WTC11 (cell line): ENCODE measurements at regions not wholly inside any gene's neighbourhood (a gene's known extent, or its start where the extent isn't known, plus 50 kb on each side); places are given as distances from the start of the nearest gene placed in this dataset.

ENCODE experiments used
- ATAC-seq: fragments of 200-7000 bp; cut with Tn5 transposase; 2 replicates; pipeline ENCODE4 v1.10.0; 2021; ENCODE audit warnings: mild to moderate bottlenecking, moderate library complexity
- CTCF ChIA-PET: fragments of 300-600 bp; sonication (Branson Sonifier 250); formaldehyde crosslinking; loops from one replicate; lab custom pipeline; 2021; ENCODE audit warnings: antibody characterized with exemption; lab: Charles Lee
- POLR2A ChIA-PET: fragments of 350-600 bp; sonication (Branson Sonifier 250); formaldehyde crosslinking; loops from one replicate; lab custom pipeline; 2021; ENCODE audit warnings: antibody characterized with exemption; lab: Charles Lee
- DNase-seq: peaks from one replicate; pipeline ENCODE4 v3.0.0; 2021; ENCODE audit warnings: low spot score
- H3K27ac Mint-ChIP-seq: 2 replicates; pipeline ENCODE4 v1.8.0; 2021; ENCODE audit warnings: mixed read lengths
- H3K27me3 Mint-ChIP-seq: 2 replicates; pipeline ENCODE4 v1.8.0; 2021; ENCODE audit warnings: low read depth, mild to moderate bottlenecking, moderate library complexity, mixed read lengths
- H3K36me3 Mint-ChIP-seq: 2 replicates; pipeline ENCODE4 v1.8.0; 2021; ENCODE audit warnings: mixed read lengths
- H3K4me1 Mint-ChIP-seq: 2 replicates; pipeline ENCODE4 v1.8.0; 2022; ENCODE audit warnings: mixed read lengths
- H3K4me3 Mint-ChIP-seq: 2 replicates; pipeline ENCODE4 v1.8.0; 2021; ENCODE audit warnings: mild to moderate bottlenecking, moderate library complexity, mixed read lengths
- H3K9me3 Mint-ChIP-seq: 2 replicates; pipeline ENCODE4 v1.8.0; 2021; ENCODE audit warnings: mixed read lengths
- ESRRA ChIP-seq: sonication (generic); formaldehyde crosslinking; IDR thresholded peaks from 2 replicates; pipeline ENCODE4 v1.8.1; 2022; ENCODE audit warnings: mild to moderate bottlenecking, missing genetic modification reagents, borderline replicate concordance
- HMGA2 ChIP-seq: fragments of 250-450 bp; sonication (Bioruptor Pico); IDR thresholded peaks from 2 replicates; pipeline ENCODE4 v1.4.0; 2021; ENCODE audit warnings: mild to moderate bottlenecking, moderate library complexity
- IRF2 ChIP-seq: sonication (generic); formaldehyde crosslinking; IDR thresholded peaks from 2 replicates; pipeline ENCODE4 v1.8.0; 2022; ENCODE audit warnings: low read depth, missing genetic modification reagents, borderline replicate concordance
- JAZF1 ChIP-seq: fragments of 250-450 bp; sonication (Bioruptor Pico); IDR thresholded peaks from 2 replicates; pipeline ENCODE4 v1.9.0; 2021; ENCODE audit warnings: moderate library complexity, mild to moderate bottlenecking, inconsistent platforms
- KAT7 ChIP-seq: sonication (generic); formaldehyde crosslinking; IDR thresholded peaks from 2 replicates; pipeline ENCODE4 v1.8.1; 2023; ENCODE audit warnings: missing genetic modification reagents, mild to moderate bottlenecking, borderline replicate concordance
- NFATC4 ChIP-seq: fragments of 250-450 bp; sonication (Bioruptor Pico); IDR thresholded peaks from 2 replicates; pipeline ENCODE4 v1.9.0; 2021; ENCODE audit warnings: mild to moderate bottlenecking
- PRRX2 ChIP-seq: fragments of 250-450 bp; sonication (Bioruptor Pico); IDR thresholded peaks from 2 replicates; pipeline ENCODE4 v1.8.0; 2021; ENCODE audit warnings: mild to moderate bottlenecking
- SMAD3 ChIP-seq: sonication (generic); formaldehyde crosslinking; IDR thresholded peaks from 2 replicates; pipeline ENCODE4 v1.8.0; 2022; ENCODE audit warnings: missing genetic modification reagents, mild to moderate bottlenecking, borderline replicate concordance
- SOX15 ChIP-seq: fragments of 250-450 bp; sonication (Bioruptor Pico); IDR thresholded peaks from 2 replicates; pipeline ENCODE4 v1.9.0; 2021; ENCODE audit warnings: mild to moderate bottlenecking
- SP1 ChIP-seq: sonication (generic); formaldehyde crosslinking; conservative IDR thresholded peaks from 2 replicates; pipeline ENCODE4 v1.8.1; 2022; ENCODE audit warnings: missing genetic modification reagents
- ZBTB21 ChIP-seq: sonication (generic); formaldehyde crosslinking; IDR thresholded peaks from 2 replicates; pipeline ENCODE4 v1.8.1; 2023; ENCODE audit warnings: mild to moderate bottlenecking, missing genetic modification reagents, borderline replicate concordance
- TF ChIP-seq, protein P1 (sequence below): fragments of 250-450 bp; sonication (Bioruptor Pico); IDR thresholded peaks from 2 replicates; pipeline ENCODE4 v1.9.0; 2021; ENCODE audit warnings: moderate library complexity, mild to moderate bottlenecking, inconsistent platforms, borderline replicate concordance
- TF ChIP-seq, protein P2 (sequence below): sonication (generic); formaldehyde crosslinking; conservative IDR thresholded peaks from 2 replicates; pipeline ENCODE4 v1.8.1; 2022; ENCODE audit warnings: mild to moderate bottlenecking, missing genetic modification reagents
- TF ChIP-seq, protein P3 (sequence below): fragments of 250-450 bp; sonication (Bioruptor Pico); IDR thresholded peaks from 2 replicates; pipeline ENCODE4 v1.9.0; 2021; ENCODE audit warnings: mild to moderate bottlenecking
- TF ChIP-seq, protein P4 (sequence below): sonication (generic); formaldehyde crosslinking; IDR thresholded peaks from 2 replicates; pipeline ENCODE4 v1.8.1; 2022; ENCODE audit warnings: low read depth, missing genetic modification reagents, borderline replicate concordance
- TF ChIP-seq, protein P5 (sequence below): sonication (generic); formaldehyde crosslinking; IDR thresholded peaks from 2 replicates; pipeline ENCODE4 v1.8.1; 2022; ENCODE audit warnings: mild to moderate bottlenecking, missing genetic modification reagents, moderate library complexity, borderline replicate concordance
- TF ChIP-seq, protein P6 (sequence below): sonication (generic); formaldehyde crosslinking; IDR thresholded peaks from 2 replicates; pipeline ENCODE4 v1.8.1; 2023; ENCODE audit warnings: mild to moderate bottlenecking, missing genetic modification reagents, moderate library complexity
- TF ChIP-seq, protein P7 (sequence below): sonication (generic); formaldehyde crosslinking; IDR thresholded peaks from 2 replicates; pipeline ENCODE4 v1.8.0; 2022; ENCODE audit warnings: mild to moderate bottlenecking, missing genetic modification reagents
- TF ChIP-seq, protein P8 (sequence below): sonication (generic); formaldehyde crosslinking; IDR thresholded peaks from 2 replicates; pipeline ENCODE4 v1.8.1; 2023; ENCODE audit warnings: mild to moderate bottlenecking, missing genetic modification reagents, moderate library complexity
- TF ChIP-seq, protein P9 (sequence below): sonication (generic); formaldehyde crosslinking; IDR thresholded peaks from 2 replicates; pipeline ENCODE4 v1.8.1; 2023; ENCODE audit warnings: mild to moderate bottlenecking, missing genetic modification reagents

DNA sequence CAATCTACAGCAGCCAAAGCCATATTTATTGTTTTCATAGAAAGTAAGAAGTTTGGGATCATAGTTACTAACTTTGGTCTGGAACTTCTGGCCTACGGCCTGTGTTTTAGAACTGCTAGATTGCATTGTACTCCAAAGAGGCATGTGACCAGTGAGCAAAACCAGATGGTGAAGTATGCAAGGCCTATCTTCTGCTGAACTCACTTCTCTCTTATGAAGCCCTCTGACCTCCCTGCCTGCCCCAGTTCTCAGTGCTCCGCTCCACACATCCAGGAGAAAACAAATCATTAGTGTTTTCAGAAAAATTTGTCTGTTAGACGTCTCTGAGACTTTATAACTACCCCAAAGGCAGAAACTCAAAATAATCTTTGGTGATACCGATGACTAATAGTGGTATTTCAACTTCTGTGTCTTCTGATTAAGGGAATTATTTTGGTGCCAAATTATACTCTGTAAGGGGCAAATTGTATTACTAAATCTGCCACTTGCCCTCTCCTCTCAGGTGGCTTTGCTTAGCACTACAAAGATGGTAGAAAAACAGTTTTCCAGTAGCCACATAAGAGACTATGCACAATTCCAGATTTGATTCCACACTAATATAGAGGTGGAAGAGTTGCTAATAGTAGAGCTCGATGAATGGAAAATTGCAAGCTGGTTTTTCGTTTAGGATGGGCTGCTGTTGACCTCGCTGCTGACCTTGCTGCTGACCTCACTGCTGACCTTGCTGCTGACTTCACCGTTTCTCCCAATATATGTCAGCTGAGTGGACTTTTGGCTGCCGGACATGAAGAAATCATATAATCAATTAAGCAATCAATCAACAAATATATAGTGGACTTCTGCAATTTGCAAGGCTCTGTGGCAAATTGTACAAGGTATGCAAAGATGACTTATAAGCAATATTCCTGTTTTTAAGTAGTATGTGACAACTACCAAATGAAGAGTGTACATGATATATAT is 147.5 kb downstream of the KITLG start:
- Mint-ChIP-seq H3K4me3 (no peak overlapping the region), H3K36me3 (peaks cover 8% of the 10 kb centered on the region), H3K4me1 (peaks cover 14% of the 10 kb centered on the region), H3K27ac (no peak overlapping the region)
- POLR2A ChIA-PET = no interaction called here
- no peak for DNase-seq
- CTCF ChIA-PET = no interaction called here
- TF ChIP-seq SP1 (CRISPR knock-in tag) (no peak), PRRX2 (CRISPR knock-in tag) (no peak), ESRRA (no peak), HMGA2 (CRISPR knock-in tag) (no peak), IRF2 (CRISPR knock-in tag) (no peak), SOX15 (no peak), SMAD3 (CRISPR knock-in tag) (no peak), ZBTB21 (CRISPR knock-in tag) (no peak), JAZF1 (CRISPR knock-in tag) (no peak), KAT7 (CRISPR knock-in tag) (no peak)
- TF ChIP-seq, protein P1, sequence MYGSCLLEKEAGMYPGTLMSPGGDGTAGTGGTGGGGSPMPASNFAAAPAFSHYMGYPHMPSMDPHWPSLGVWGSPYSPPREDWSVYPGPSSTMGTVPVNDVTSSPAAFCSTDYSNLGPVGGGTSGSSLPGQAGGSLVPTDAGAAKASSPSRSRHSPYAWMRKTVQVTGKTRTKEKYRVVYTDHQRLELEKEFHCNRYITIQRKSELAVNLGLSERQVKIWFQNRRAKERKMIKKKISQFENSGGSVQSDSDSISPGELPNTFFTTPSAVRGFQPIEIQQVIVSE = no peak
- TF ChIP-seq, protein P2, sequence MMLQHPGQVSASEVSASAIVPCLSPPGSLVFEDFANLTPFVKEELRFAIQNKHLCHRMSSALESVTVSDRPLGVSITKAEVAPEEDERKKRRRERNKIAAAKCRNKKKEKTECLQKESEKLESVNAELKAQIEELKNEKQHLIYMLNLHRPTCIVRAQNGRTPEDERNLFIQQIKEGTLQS (CRISPR knock-in tag) = no peak
- TF ChIP-seq, protein P3, sequence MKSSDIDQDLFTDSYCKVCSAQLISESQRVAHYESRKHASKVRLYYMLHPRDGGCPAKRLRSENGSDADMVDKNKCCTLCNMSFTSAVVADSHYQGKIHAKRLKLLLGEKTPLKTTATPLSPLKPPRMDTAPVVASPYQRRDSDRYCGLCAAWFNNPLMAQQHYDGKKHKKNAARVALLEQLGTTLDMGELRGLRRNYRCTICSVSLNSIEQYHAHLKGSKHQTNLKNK (CRISPR knock-in tag) = no peak
- TF ChIP-seq, protein P4, sequence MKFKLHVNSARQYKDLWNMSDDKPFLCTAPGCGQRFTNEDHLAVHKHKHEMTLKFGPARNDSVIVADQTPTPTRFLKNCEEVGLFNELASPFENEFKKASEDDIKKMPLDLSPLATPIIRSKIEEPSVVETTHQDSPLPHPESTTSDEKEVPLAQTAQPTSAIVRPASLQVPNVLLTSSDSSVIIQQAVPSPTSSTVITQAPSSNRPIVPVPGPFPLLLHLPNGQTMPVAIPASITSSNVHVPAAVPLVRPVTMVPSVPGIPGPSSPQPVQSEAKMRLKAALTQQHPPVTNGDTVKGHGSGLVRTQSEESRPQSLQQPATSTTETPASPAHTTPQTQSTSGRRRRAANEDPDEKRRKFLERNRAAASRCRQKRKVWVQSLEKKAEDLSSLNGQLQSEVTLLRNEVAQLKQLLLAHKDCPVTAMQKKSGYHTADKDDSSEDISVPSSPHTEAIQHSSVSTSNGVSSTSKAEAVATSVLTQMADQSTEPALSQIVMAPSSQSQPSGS (CRISPR knock-in tag) = no peak
- TF ChIP-seq, protein P5, sequence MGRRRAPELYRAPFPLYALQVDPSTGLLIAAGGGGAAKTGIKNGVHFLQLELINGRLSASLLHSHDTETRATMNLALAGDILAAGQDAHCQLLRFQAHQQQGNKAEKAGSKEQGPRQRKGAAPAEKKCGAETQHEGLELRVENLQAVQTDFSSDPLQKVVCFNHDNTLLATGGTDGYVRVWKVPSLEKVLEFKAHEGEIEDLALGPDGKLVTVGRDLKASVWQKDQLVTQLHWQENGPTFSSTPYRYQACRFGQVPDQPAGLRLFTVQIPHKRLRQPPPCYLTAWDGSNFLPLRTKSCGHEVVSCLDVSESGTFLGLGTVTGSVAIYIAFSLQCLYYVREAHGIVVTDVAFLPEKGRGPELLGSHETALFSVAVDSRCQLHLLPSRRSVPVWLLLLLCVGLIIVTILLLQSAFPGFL (CRISPR knock-in tag) = no peak
- TF ChIP-seq, protein P6, sequence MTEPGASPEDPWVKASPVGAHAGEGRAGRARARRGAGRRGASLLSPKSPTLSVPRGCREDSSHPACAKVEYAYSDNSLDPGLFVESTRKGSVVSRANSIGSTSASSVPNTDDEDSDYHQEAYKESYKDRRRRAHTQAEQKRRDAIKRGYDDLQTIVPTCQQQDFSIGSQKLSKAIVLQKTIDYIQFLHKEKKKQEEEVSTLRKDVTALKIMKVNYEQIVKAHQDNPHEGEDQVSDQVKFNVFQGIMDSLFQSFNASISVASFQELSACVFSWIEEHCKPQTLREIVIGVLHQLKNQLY (CRISPR knock-in tag) = no peak
- TF ChIP-seq, protein P7, sequence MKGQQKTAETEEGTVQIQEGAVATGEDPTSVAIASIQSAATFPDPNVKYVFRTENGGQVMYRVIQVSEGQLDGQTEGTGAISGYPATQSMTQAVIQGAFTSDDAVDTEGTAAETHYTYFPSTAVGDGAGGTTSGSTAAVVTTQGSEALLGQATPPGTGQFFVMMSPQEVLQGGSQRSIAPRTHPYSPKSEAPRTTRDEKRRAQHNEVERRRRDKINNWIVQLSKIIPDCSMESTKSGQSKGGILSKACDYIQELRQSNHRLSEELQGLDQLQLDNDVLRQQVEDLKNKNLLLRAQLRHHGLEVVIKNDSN (CRISPR knock-in tag) = no peak
- TF ChIP-seq, all 79 proteins: peak for 0
- no peak for ATAC-seq
- Mint-ChIP-seq H3K9me3 (peaks cover 9% of the 10 kb centered on the region), H3K27me3 (no peaks in the 10 kb centered on the region)

DNA sequence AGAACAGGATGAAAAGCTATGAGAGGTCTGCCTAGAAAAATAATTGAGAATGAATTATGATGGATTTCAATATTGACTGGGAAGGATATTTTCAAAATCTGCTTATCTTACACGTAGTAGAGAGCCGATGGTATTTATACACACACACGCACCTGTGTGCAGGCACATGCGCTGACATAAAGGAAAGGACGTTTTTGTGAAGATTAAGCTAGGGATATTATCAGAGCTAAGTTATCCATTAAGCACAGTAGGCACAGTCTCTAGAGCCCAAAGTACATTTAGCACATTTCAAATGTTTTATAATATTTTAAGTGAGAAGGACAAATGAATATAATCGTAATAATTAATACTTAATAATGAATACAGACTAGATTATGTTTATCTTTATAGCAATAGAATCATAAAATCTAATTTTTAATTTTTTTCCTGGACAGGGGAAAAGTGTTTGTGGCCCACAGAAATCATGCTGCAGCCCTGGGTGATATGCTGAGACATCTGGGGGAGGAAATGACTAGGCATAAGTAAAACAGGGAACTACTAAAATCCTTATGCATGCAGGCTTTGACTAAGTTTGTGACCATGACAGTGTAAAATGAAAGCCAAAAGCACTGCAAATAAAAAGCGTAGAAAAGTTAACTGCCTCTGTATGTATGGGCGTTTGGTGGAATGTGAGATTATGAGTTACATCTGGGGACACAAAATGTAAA is 146.1 kb downstream of the KITLG start:
- no peaks in the 10 kb centered on the region; the same call in 1 of the 2 replicates for H3K27me3 Mint-ChIP-seq
- H3K4me3 Mint-ChIP-seq = no peak overlapping the region
- TF ChIP-seq NFATC4 (CRISPR knock-in tag) = no peak
- TF ChIP-seq, protein P8, sequence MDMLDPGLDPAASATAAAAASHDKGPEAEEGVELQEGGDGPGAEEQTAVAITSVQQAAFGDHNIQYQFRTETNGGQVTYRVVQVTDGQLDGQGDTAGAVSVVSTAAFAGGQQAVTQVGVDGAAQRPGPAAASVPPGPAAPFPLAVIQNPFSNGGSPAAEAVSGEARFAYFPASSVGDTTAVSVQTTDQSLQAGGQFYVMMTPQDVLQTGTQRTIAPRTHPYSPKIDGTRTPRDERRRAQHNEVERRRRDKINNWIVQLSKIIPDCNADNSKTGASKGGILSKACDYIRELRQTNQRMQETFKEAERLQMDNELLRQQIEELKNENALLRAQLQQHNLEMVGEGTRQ (CRISPR knock-in tag) = no peak
- TF ChIP-seq, protein P9, sequence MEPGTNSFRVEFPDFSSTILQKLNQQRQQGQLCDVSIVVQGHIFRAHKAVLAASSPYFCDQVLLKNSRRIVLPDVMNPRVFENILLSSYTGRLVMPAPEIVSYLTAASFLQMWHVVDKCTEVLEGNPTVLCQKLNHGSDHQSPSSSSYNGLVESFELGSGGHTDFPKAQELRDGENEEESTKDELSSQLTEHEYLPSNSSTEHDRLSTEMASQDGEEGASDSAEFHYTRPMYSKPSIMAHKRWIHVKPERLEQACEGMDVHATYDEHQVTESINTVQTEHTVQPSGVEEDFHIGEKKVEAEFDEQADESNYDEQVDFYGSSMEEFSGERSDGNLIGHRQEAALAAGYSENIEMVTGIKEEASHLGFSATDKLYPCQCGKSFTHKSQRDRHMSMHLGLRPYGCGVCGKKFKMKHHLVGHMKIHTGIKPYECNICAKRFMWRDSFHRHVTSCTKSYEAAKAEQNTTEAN (CRISPR knock-in tag) = no peak
- ATAC-seq = no peak; the same call in 1 of the 2 replicates
- H3K4me1 Mint-ChIP-seq = peaks cover 14% of the 10 kb centered on the region
- CTCF ChIA-PET = interaction anchor here (1.0 kb wide), 1 partner anchor 41 kb away, joined by 3 read pairs; no protein-coding TSS in a partner anchor
- POLR2A ChIA-PET = no interaction called here
- DNase-seq = no peak
- H3K27ac Mint-ChIP-seq = no peak overlapping the region; the same call in 1 of the 2 replicates
- peaks cover 14% of the 10 kb centered on the region for H3K36me3 Mint-ChIP-seq
- peaks cover 15% of the 10 kb centered on the region for H3K9me3 Mint-ChIP-seq
